Glutamatergic neuron (in vitro differentiated cells): ENCODE measurements at regions not wholly inside any gene's neighbourhood (a gene's known extent, or its start where the extent isn't known, plus 50 kb on each side); places are given as distances from the start of the nearest gene placed in this dataset.

Experiments
- DNase-seq: peaks from one replicate; pipeline ENCODE4 v3.0.0; 2022
- H3K27ac Mint-ChIP-seq: one replicate; pipeline ENCODE4 v1.8.0; 2020; ENCODE audit warnings: mild to moderate bottlenecking, mixed read lengths, inconsistent platforms; ENCODE audit not compliant: unreplicated experiment
- H3K27me3 Mint-ChIP-seq: one replicate; pipeline ENCODE4 v1.8.0; 2020; ENCODE audit warnings: mild to moderate bottlenecking, moderate library complexity, mixed read lengths, inconsistent platforms; ENCODE audit not compliant: unreplicated experiment
- H3K36me3 Mint-ChIP-seq: one replicate; pipeline ENCODE4 v1.8.0; 2020; ENCODE audit warnings: mild to moderate bottlenecking, mixed read lengths, inconsistent platforms; ENCODE audit not compliant: unreplicated experiment
- H3K4me1 Mint-ChIP-seq: one replicate; pipeline ENCODE4 v1.8.0; 2020; ENCODE audit warnings: mild to moderate bottlenecking, low read depth, mixed read lengths, inconsistent platforms; ENCODE audit not compliant: unreplicated experiment
- H3K4me3 Mint-ChIP-seq: one replicate; pipeline ENCODE4 v1.8.0; 2020; ENCODE audit warnings: mild to moderate bottlenecking, mixed read lengths, inconsistent platforms; ENCODE audit not compliant: unreplicated experiment
- H3K9me3 Mint-ChIP-seq: one replicate; pipeline ENCODE4 v1.8.0; 2020; ENCODE audit warnings: mild to moderate bottlenecking, moderate library complexity, mixed read lengths, inconsistent platforms; ENCODE audit not compliant: unreplicated experiment
- CTCF ChIP-seq: fragments of 200-600 bp; sonication (generic); IDR thresholded peaks from one replicate; pipeline ENCODE4 v1.5.0; 2021; ENCODE audit not compliant: partially characterized antibody, unreplicated experiment

GRCh38 chr2:57782587-57782986 lies 264.0 kb upstream of the VRK2 start:
- no peak for DNase-seq
- Mint-ChIP-seq H3K36me3 (no peaks in the 10 kb centered on the region), H3K9me3 (no peaks in the 10 kb centered on the region), H3K27ac (no peak overlapping the region), H3K4me3 (no peak overlapping the region), H3K4me1 (no peaks in the 10 kb centered on the region), H3K27me3 (no peaks in the 10 kb centered on the region)
- no peak for TF ChIP-seq CTCF

- Mint-ChIP-seq H3K4me3 (no peak overlapping the region), H3K36me3 (no peaks in the 10 kb centered on the region), H3K4me1 (no peaks in the 10 kb centered on the region), H3K9me3 (no peaks in the 10 kb centered on the region), H3K27ac (no peak overlapping the region), H3K27me3 (no peaks in the 10 kb centered on the region)
- no peak for TF ChIP-seq CTCF
- DNase-seq, result no peak
These were observed 253.3 kb upstream of the VRK2 start for GRCh38 chr2:57793310-57793709.

- H3K36me3 Mint-ChIP-seq, result peaks cover 5% of the 10 kb centered on the region
- H3K9me3 Mint-ChIP-seq, result no peaks in the 10 kb centered on the region
- no peaks in the 10 kb centered on the region for H3K4me1 Mint-ChIP-seq
- H3K27me3 Mint-ChIP-seq, result no peaks in the 10 kb centered on the region
- H3K27ac Mint-ChIP-seq, result no peak overlapping the region
- no peak for DNase-seq
- TF ChIP-seq CTCF, result no peak
- no peak overlapping the region for H3K4me3 Mint-ChIP-seq
These were observed 250.1 kb upstream of the VRK2 start for GRCh38 chr2:57796527-57796926.

GRCh38 chr2:57798346-57798745 lies 248.3 kb upstream of the VRK2 start:
- no peak for DNase-seq
- TF ChIP-seq CTCF, result no peak
- no peaks in the 10 kb centered on the region for H3K27me3 Mint-ChIP-seq
- no peak overlapping the region for H3K27ac Mint-ChIP-seq
- H3K4me3 Mint-ChIP-seq, result no peak overlapping the region
- no peaks in the 10 kb centered on the region for H3K4me1 Mint-ChIP-seq
- H3K36me3 Mint-ChIP-seq, result peaks cover 5% of the 10 kb centered on the region
- no peaks in the 10 kb centered on the region for H3K9me3 Mint-ChIP-seq

GRCh38 chr2:57802243-57802642 lies 244.4 kb upstream of the VRK2 start:
- H3K4me3 Mint-ChIP-seq, result no peak overlapping the region
- no peak overlapping the region for H3K27ac Mint-ChIP-seq
- H3K4me1 Mint-ChIP-seq, result no peaks in the 10 kb centered on the region
- peaks cover 5% of the 10 kb centered on the region for H3K36me3 Mint-ChIP-seq
- H3K9me3 Mint-ChIP-seq, result no peaks in the 10 kb centered on the region
- no peak for DNase-seq
- TF ChIP-seq CTCF, result no peak
- no peaks in the 10 kb centered on the region for H3K27me3 Mint-ChIP-seq
